ENCODE measurements at regions not wholly inside any gene's neighbourhood (a gene's known extent, or its start where the extent isn't known, plus 50 kb on each side); places are given as distances from the start of the nearest gene placed in this dataset.

DNA sequence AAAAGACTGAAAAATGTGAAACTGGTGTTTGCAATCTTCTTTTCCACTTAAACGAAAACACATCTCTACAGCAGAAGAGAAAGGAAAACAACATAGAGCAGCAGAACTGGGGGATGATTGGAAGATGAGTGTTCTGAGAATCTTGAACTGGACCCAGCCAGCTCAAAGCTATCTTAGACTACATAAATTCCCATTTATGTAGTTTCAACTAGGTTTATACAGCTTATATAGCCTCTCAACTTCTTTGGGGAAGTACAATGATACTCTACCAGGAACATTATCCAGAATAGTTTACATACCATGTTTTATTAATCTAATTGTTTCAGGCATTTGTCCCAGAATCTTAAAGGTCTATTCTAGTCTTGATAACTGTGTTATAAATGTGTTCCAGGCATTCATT, 658.2 kb upstream of the LMCD1 start:
- H3K9me2 ChIP-seq (ENCODE audit: low read depth, low read length), result no peaks in the 10 kb centered on the region
- H3K4me1 ChIP-seq (ENCODE audit: insufficient read depth, low read length, severe bottlenecking), result no peaks in the 10 kb centered on the region
- no peaks in the 10 kb centered on the region for H3K9me3 ChIP-seq (ENCODE audit: low read length)
- no peak overlapping the region for H3K9ac ChIP-seq (ENCODE audit: low read length)
- TF ChIP-seq, protein P1, sequence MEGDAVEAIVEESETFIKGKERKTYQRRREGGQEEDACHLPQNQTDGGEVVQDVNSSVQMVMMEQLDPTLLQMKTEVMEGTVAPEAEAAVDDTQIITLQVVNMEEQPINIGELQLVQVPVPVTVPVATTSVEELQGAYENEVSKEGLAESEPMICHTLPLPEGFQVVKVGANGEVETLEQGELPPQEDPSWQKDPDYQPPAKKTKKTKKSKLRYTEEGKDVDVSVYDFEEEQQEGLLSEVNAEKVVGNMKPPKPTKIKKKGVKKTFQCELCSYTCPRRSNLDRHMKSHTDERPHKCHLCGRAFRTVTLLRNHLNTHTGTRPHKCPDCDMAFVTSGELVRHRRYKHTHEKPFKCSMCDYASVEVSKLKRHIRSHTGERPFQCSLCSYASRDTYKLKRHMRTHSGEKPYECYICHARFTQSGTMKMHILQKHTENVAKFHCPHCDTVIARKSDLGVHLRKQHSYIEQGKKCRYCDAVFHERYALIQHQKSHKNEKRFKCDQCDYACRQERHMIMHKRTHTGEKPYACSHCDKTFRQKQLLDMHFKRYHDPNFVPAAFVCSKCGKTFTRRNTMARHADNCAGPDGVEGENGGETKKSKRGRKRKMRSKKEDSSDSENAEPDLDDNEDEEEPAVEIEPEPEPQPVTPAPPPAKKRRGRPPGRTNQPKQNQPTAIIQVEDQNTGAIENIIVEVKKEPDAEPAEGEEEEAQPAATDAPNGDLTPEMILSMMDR (IDR thresholded peaks at IDR 0.05; ENCODE audit: low read length), result no peak
- no peak for TF ChIP-seq EZH2 (IDR thresholded peaks at IDR 0.05; ENCODE audit: borderline replicate concordance, low read length)
- no peaks in the 10 kb centered on the region for H3K36me3 ChIP-seq (ENCODE audit: insufficient read depth, low read length)
- no peak overlapping the region for H2AFZ ChIP-seq (ENCODE audit: low read length)
- H3K79me2 ChIP-seq (ENCODE audit: insufficient read depth, low read length), result no peaks in the 10 kb centered on the region
- H3K27ac ChIP-seq (ENCODE audit: low read depth, low read length, poor library complexity, severe bottlenecking), result no peak overlapping the region
- no peaks in the 10 kb centered on the region for H3K27me3 ChIP-seq (ENCODE audit: insufficient read depth, low read length)
- H3F3A ChIP-seq (ENCODE audit: insufficient read depth, low read length), result no peaks in the 10 kb centered on the region
- no peaks in the 10 kb centered on the region for H4K20me1 ChIP-seq (ENCODE audit: insufficient read depth, low read length)
- no peak overlapping the region for H3K4me2 ChIP-seq (ENCODE audit: low read length)
- no peak overlapping the region for H3K4me3 ChIP-seq (ENCODE audit: low read depth, low read length, poor library complexity, severe bottlenecking)

DNA sequence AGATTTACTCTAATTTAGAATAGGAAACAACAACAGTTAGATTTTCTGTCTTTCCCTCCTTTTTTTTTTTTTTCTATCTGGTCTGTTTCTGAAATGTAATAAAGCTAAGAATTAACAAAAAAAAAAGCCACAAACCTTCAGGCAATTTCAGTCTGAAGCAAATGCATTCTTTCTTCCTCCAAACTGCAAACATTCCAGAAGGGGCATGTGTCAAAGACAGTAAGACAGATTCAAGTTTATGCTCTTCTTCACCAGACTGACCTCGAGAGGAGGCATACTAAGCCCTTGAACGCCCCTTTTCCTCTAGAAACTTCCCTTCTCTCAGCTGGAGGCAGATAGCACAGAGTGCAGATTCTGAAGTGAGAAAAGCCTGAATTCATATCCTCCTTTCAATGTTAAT, 654.6 kb upstream of the LMCD1 start:
- H3K9ac ChIP-seq (ENCODE audit: low read length), result no peak overlapping the region
- H3K79me2 ChIP-seq (ENCODE audit: insufficient read depth, low read length), result no peaks in the 10 kb centered on the region
- H3K4me3 ChIP-seq (ENCODE audit: low read depth, low read length, poor library complexity, severe bottlenecking), result no peak overlapping the region
- no peaks in the 10 kb centered on the region for H3F3A ChIP-seq (ENCODE audit: insufficient read depth, low read length)
- no peaks in the 10 kb centered on the region for H3K27me3 ChIP-seq (ENCODE audit: insufficient read depth, low read length)
- no peaks in the 10 kb centered on the region for H3K36me3 ChIP-seq (ENCODE audit: insufficient read depth, low read length)
- no peaks in the 10 kb centered on the region for H3K9me2 ChIP-seq (ENCODE audit: low read depth, low read length)
- H3K4me2 ChIP-seq (ENCODE audit: low read length), result no peak overlapping the region
- H3K9me3 ChIP-seq (ENCODE audit: low read length), result no peaks in the 10 kb centered on the region
- no peaks in the 10 kb centered on the region for H4K20me1 ChIP-seq (ENCODE audit: insufficient read depth, low read length)
- H2AFZ ChIP-seq (ENCODE audit: low read length), result no peak overlapping the region
- no peak overlapping the region for H3K27ac ChIP-seq (ENCODE audit: low read depth, low read length, poor library complexity, severe bottlenecking)
- H3K4me1 ChIP-seq (ENCODE audit: insufficient read depth, low read length, severe bottlenecking), result no peaks in the 10 kb centered on the region
- TF ChIP-seq EZH2 (IDR thresholded peaks at IDR 0.05; ENCODE audit: borderline replicate concordance, low read length), result no peak
- TF ChIP-seq, protein P1 (IDR thresholded peaks at IDR 0.05; ENCODE audit: low read length), result no peak

- H3F3A ChIP-seq (ENCODE audit: insufficient read depth, low read length), result no peaks in the 10 kb centered on the region
- no peaks in the 10 kb centered on the region for H4K20me1 ChIP-seq (ENCODE audit: insufficient read depth, low read length)
- H3K4me3 ChIP-seq (ENCODE audit: low read depth, low read length, poor library complexity, severe bottlenecking), result no peak overlapping the region
- no peak overlapping the region for H3K9ac ChIP-seq (ENCODE audit: low read length)
- TF ChIP-seq, protein P1 (IDR thresholded peaks at IDR 0.05; ENCODE audit: low read length), result no peak
- TF ChIP-seq EZH2 (IDR thresholded peaks at IDR 0.05; ENCODE audit: borderline replicate concordance, low read length), result no peak
- H3K36me3 ChIP-seq (ENCODE audit: insufficient read depth, low read length), result no peaks in the 10 kb centered on the region
- H3K27me3 ChIP-seq (ENCODE audit: insufficient read depth, low read length), result no peaks in the 10 kb centered on the region
- no peaks in the 10 kb centered on the region for H3K9me3 ChIP-seq (ENCODE audit: low read length)
- no peaks in the 10 kb centered on the region for H3K79me2 ChIP-seq (ENCODE audit: insufficient read depth, low read length)
- H3K27ac ChIP-seq (ENCODE audit: low read depth, low read length, poor library complexity, severe bottlenecking), result no peak overlapping the region
- H3K9me2 ChIP-seq (ENCODE audit: low read depth, low read length), result no peaks in the 10 kb centered on the region
- H3K4me1 ChIP-seq (ENCODE audit: insufficient read depth, low read length, severe bottlenecking), result no peaks in the 10 kb centered on the region
- no peak overlapping the region for H3K4me2 ChIP-seq (ENCODE audit: low read length)
- no peak overlapping the region for H2AFZ ChIP-seq (ENCODE audit: low read length)
Observed at GRCh38 chr3:7847521-7847920, 654.1 kb upstream of the LMCD1 start.

Measured in OCI-LY1 (cell line).